ENCODE measurements at regions not wholly inside any gene's neighbourhood (a gene's known extent, or its start where the extent isn't known, plus 50 kb on each side); places are given as distances from the start of the nearest gene placed in this dataset.

DNA sequence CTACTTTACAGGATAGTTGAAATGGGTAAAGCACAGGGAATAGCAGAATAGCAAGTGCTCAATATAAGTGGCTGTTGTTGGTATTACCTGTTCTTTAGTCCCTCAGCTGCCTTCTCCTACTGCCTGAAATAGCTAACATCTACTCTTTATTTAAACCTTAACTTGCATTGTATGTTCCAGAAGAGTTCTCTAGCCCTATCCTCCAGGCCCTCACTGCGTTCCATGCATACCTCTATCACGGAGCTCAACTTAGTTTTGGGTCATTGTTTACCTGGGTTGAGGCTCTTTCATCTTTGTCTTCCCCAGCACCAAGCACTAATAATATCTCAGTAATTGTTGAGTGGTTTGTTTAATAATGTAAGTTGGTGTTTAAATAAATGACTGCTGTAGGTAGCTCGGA lies 242.2 kb upstream of the FANCL start:
- TF ChIP-seq, protein P1, sequence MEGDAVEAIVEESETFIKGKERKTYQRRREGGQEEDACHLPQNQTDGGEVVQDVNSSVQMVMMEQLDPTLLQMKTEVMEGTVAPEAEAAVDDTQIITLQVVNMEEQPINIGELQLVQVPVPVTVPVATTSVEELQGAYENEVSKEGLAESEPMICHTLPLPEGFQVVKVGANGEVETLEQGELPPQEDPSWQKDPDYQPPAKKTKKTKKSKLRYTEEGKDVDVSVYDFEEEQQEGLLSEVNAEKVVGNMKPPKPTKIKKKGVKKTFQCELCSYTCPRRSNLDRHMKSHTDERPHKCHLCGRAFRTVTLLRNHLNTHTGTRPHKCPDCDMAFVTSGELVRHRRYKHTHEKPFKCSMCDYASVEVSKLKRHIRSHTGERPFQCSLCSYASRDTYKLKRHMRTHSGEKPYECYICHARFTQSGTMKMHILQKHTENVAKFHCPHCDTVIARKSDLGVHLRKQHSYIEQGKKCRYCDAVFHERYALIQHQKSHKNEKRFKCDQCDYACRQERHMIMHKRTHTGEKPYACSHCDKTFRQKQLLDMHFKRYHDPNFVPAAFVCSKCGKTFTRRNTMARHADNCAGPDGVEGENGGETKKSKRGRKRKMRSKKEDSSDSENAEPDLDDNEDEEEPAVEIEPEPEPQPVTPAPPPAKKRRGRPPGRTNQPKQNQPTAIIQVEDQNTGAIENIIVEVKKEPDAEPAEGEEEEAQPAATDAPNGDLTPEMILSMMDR (IDR thresholded peaks at IDR 0.05; ENCODE audit: insufficient read depth, low read length): no peak
- H3K4me3 ChIP-seq (ENCODE audit: low read depth, low read length): no peak overlapping the region
- no peak for DNase-seq (ENCODE audit: low read depth)

GRCh38 chr2:58481670-58482069 lies 240.5 kb upstream of the FANCL start:
- H3K4me3 ChIP-seq (ENCODE audit: low read depth, low read length): no peak overlapping the region
- no peak for DNase-seq (ENCODE audit: low read depth)
- TF ChIP-seq, protein P1 (IDR thresholded peaks at IDR 0.05; ENCODE audit: insufficient read depth, low read length): no peak

- TF ChIP-seq, protein P1 (IDR thresholded peaks at IDR 0.05; ENCODE audit: insufficient read depth, low read length): no peak
- no peak for DNase-seq (ENCODE audit: low read depth)
- H3K4me3 ChIP-seq (ENCODE audit: low read depth, low read length): no peak overlapping the region
Observed at GRCh38 chr2:58480141-58480540, 239.0 kb upstream of the FANCL start.

GRCh38 chr2:58479535-58480140 lies 238.5 kb upstream of the FANCL start:
- TF ChIP-seq, protein P1 (IDR thresholded peaks at IDR 0.05; ENCODE audit: insufficient read depth, low read length): no peak
- no peak overlapping the region for H3K4me3 ChIP-seq (ENCODE audit: low read depth, low read length)
- DNase-seq (ENCODE audit: low read depth): no peak

DNA sequence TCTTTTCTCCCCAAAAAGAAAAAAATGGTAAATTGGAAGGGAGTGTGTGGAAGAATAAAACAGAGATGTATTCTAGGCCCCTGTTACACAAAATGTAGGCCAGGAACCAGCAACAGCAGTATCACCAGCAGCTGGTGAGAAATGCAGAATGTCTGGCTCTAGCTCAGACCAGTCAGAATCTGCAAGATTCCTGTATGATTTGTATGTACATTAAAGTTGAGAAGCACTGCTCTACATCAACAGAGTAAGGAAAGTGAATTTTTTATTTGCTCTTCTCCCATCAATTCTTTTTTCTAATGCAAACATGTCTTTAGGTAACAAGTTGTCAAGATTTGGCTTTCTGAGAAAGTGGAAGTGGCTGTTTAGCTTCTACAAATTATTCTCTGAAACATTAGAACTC lies 235.4 kb upstream of the FANCL start:
- H3K4me3 ChIP-seq (ENCODE audit: low read depth, low read length): no peak overlapping the region
- TF ChIP-seq, protein P1 (IDR thresholded peaks at IDR 0.05; ENCODE audit: insufficient read depth, low read length): no peak
- DNase-seq (ENCODE audit: low read depth): no peak

DNA sequence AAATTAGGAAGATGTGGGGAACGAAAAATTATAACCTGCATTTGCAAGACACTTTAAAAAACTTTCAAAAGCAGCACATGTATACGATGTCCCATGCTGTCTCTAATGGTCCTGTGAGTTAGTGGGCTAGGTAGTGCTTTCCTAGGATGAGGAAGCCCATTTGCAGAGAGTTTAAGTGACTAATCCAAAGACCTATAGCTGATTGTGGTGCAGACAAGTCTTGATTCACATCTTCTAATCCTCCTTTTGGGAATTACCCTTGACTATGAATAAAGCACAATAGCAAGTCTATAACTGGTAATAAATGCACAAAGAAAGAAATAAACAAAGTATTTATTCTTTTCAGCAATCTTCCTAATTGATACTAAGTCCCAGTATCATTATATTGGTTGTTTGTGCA lies 234.6 kb upstream of the FANCL start:
- no peak for DNase-seq (ENCODE audit: low read depth)
- TF ChIP-seq, protein P1 (IDR thresholded peaks at IDR 0.05; ENCODE audit: insufficient read depth, low read length): no peak
- H3K4me3 ChIP-seq (ENCODE audit: low read depth, low read length): no peak overlapping the region

DNA sequence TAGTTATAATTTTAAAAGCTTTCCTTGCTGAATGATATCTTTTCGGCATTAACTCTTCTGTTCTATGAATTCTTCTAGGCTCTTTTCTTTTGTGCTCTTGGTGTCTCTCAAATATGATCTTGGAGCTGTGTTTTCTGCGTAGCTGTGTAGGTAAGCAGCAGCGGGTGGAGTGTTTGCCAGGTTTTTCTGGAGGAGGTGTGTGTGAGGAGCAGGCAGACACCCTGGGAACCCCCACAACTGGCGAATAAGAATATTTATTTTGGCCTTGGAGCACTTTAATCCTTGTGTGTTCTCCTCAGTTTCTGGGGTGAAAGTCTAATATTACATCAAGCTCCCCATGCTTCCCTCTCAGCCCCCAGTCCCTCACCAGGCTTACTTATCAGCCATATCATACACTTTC lies 232.0 kb upstream of the FANCL start:
- no peak overlapping the region for H3K4me3 ChIP-seq (ENCODE audit: low read depth, low read length)
- no peak for DNase-seq (ENCODE audit: low read depth)
- TF ChIP-seq, protein P1 (IDR thresholded peaks at IDR 0.05; ENCODE audit: insufficient read depth, low read length): no peak

Data from fibroblast of the aortic adventitia (primary cell).